RWPE2 (cell line): ENCODE measurements at regions not wholly inside any gene's neighbourhood (a gene's known extent, or its start where the extent isn't known, plus 50 kb on each side); places are given as distances from the start of the nearest gene placed in this dataset.

ENCODE experiments used
- ATAC-seq: fragments of 200-7000 bp; cut with Tn5 transposase; 3 replicates; pipeline ENCODE4 v1.9.1; 2021; ENCODE audit warnings: low read depth
- DNase-seq: peaks from one replicate; pipeline ENCODE4 v3.0.0-alpha.2; 2020; ENCODE audit warnings: low spot score
- H3K27ac ChIP-seq: fragments of 450-650 bp; 2 replicates; pipeline ENCODE4 v1.5.1; 2017; ENCODE audit warnings: mild to moderate bottlenecking; ENCODE audit not compliant: poor library complexity, severe bottlenecking
- H3K27me3 ChIP-seq: fragments of 250-450 bp; sonication (Bioruptor Pico); 2 replicates; pipeline ENCODE4 v1.5.1; 2021; ENCODE audit warnings: mild to moderate bottlenecking, moderate library complexity; ENCODE audit not compliant: insufficient read depth, poor library complexity, severe bottlenecking
- H3K36me3 ChIP-seq: fragments of 250-450 bp; sonication (Bioruptor Pico); 2 replicates; pipeline ENCODE4 v1.5.1; 2020; ENCODE audit warnings: low read depth, mild to moderate bottlenecking, moderate library complexity
- H3K4me1 ChIP-seq: fragments of 250-450 bp; sonication (Bioruptor Pico); 2 replicates; pipeline ENCODE4 v1.5.1; 2021; ENCODE audit warnings: mild to moderate bottlenecking, moderate library complexity; ENCODE audit not compliant: insufficient read depth, poor library complexity, severe bottlenecking
- H3K4me3 ChIP-seq: fragments of 250-450 bp; sonication (Bioruptor Pico); 2 replicates; pipeline ENCODE4 v1.5.1; 2021; ENCODE audit warnings: mild to moderate bottlenecking, moderate library complexity; ENCODE audit not compliant: severe bottlenecking
- H3K9me3 ChIP-seq: fragments of 250-450 bp; sonication (Bioruptor Pico); 2 replicates; pipeline ENCODE4 v1.5.1; 2021; ENCODE audit warnings: mild to moderate bottlenecking, moderate library complexity; ENCODE audit not compliant: severe bottlenecking
- CTCF ChIP-seq: fragments of 450-650 bp; IDR thresholded peaks from one replicate; pipeline ENCODE4 v1.5.1; 2017; ENCODE audit warnings: mild to moderate bottlenecking, moderate library complexity; ENCODE audit not compliant: poor library complexity, severe bottlenecking

DNA sequence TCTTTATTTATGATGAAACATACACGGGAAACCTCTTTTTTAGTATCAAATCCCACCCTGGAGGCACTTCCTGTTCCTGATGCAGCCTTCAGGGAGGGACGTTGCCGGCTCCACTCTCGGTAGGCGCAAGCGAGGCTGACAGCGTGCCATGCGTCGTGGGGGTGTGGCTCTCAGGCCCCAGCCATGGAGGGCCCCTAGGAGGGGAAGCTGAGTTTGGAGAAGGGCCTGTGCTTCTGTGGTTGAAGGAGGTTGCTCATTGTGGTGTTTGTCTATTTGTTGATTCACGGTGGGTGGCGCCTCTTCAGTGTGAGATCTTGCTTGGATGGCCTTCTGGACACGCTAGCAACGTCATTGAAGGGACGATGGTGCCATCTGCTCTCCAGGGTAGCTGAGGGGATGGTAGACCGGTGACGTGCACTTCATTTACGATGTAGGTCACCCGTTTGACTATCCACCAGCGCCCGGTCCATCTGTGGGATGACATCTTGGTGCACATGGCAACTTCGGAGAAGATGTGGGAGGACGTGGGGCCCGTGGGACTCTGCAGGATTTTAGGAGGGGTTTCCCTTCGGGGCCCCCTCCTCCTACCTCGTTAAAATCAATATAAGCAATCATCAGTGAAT lies 126.3 kb upstream of the RTL1 start:
- no peak overlapping the region for H3K4me3 ChIP-seq

GRCh38 chr14:101030586-101030985 lies 127.1 kb upstream of the RTL1 start:
- Histone ChIP-seq H3K9me3 (no peaks in the 10 kb centered on the region), H3K4me3 (no peak overlapping the region), H3K27ac (no peak overlapping the region), H3K4me1 (no peaks in the 10 kb centered on the region), H3K27me3 (no peaks in the 10 kb centered on the region), H3K36me3 (no peaks in the 10 kb centered on the region)
- DNase-seq (peak; percentile 53), ATAC-seq (no peak)
- TF ChIP-seq CTCF: no peak

More for the DNA sequence above, 126.3 kb upstream of the RTL1 start:
- peak; percentile 65 for DNase-seq
- Histone ChIP-seq H3K27ac (no peak overlapping the region), H3K9me3 (no peaks in the 10 kb centered on the region), H3K36me3 (no peaks in the 10 kb centered on the region), H3K27me3 (no peaks in the 10 kb centered on the region), H3K4me1 (no peaks in the 10 kb centered on the region)
- no peak for TF ChIP-seq CTCF
- ATAC-seq: no peak

DNA sequence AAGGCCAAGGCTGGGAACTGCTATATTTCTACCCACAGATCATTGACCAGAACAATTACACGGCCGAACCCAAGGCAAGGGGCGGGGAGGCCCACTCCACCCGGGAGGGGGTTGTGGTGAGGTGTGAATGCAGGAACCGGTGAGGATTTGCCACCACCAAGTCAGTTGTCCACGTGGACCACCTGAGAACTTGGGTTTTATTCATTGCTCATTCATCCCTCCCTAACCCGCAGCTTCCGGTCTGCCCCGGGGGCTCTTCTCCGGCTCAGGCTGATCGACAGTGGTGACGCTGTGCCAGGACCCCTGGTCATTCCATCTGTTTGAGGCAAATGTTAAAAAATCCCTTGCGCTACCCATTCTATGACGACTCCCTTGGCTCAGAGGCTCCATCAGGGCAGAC lies 127.7 kb upstream of the RTL1 start:
- DNase-seq (peak; percentile 34), ATAC-seq (no peak)
- Histone ChIP-seq H3K9me3 (no peaks in the 10 kb centered on the region), H3K27me3 (no peaks in the 10 kb centered on the region), H3K4me3 (no peak overlapping the region), H3K27ac (no peak overlapping the region), H3K36me3 (no peaks in the 10 kb centered on the region), H3K4me1 (no peaks in the 10 kb centered on the region)
- TF ChIP-seq CTCF: no peak

GRCh38 chr14:101031721-101032120 lies 128.2 kb upstream of the RTL1 start:
- H3K4me1 ChIP-seq: no peaks in the 10 kb centered on the region
- H3K4me3 ChIP-seq: no peak overlapping the region
- H3K27ac ChIP-seq: no peak overlapping the region
- peak; percentile 45 for DNase-seq
- no peaks in the 10 kb centered on the region for H3K36me3 ChIP-seq
- H3K9me3 ChIP-seq: no peaks in the 10 kb centered on the region
- TF ChIP-seq CTCF: no peak
- ATAC-seq: no peak
- no peaks in the 10 kb centered on the region for H3K27me3 ChIP-seq

- no peaks in the 10 kb centered on the region for H3K9me3 ChIP-seq
- TF ChIP-seq CTCF: no peak
- no peak overlapping the region for H3K27ac ChIP-seq
- H3K36me3 ChIP-seq: no peaks in the 10 kb centered on the region
- H3K27me3 ChIP-seq: no peaks in the 10 kb centered on the region
- H3K4me3 ChIP-seq: no peak overlapping the region
- DNase-seq (no peak), ATAC-seq (no peak)
- H3K4me1 ChIP-seq: no peaks in the 10 kb centered on the region
Observed at GRCh38 chr14:101032433-101032832, 128.9 kb upstream of the RTL1 start.
